ENCODE measurements at regions not wholly inside any gene's neighbourhood (a gene's known extent, or its start where the extent isn't known, plus 50 kb on each side); places are given as distances from the start of the nearest gene placed in this dataset.

DNA sequence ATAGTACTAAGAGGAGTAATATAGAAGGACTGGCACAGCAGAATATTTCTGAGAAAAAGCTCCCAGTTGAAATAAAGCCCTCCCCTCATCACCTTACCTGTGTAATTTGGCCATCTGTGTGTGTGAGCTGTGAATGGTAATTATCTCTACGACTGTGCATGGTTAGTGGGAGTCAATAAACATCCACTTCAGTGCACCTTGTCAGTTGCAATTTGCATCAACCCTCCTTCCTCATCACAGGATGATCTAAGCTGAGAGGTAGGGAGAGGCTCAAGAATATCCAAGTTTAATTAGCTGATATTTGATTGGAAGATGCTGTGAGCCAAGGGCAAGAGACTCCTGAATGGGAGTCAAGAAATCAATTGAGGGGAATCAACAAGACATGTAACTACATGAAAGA is 694.9 kb upstream of the KLHL29 start:
- TF ChIP-seq, protein P1, sequence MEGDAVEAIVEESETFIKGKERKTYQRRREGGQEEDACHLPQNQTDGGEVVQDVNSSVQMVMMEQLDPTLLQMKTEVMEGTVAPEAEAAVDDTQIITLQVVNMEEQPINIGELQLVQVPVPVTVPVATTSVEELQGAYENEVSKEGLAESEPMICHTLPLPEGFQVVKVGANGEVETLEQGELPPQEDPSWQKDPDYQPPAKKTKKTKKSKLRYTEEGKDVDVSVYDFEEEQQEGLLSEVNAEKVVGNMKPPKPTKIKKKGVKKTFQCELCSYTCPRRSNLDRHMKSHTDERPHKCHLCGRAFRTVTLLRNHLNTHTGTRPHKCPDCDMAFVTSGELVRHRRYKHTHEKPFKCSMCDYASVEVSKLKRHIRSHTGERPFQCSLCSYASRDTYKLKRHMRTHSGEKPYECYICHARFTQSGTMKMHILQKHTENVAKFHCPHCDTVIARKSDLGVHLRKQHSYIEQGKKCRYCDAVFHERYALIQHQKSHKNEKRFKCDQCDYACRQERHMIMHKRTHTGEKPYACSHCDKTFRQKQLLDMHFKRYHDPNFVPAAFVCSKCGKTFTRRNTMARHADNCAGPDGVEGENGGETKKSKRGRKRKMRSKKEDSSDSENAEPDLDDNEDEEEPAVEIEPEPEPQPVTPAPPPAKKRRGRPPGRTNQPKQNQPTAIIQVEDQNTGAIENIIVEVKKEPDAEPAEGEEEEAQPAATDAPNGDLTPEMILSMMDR (IDR thresholded peaks at IDR 0.05), result no peak
- TF ChIP-seq POLR2A (IDR thresholded peaks at IDR 0.05), result no peak

All from testis (tissue), 2 donors.